WERI-Rb-1 (cell line): ENCODE measurements at regions not wholly inside any gene's neighbourhood (a gene's known extent, or its start where the extent isn't known, plus 50 kb on each side); places are given as distances from the start of the nearest gene placed in this dataset.
"Not testable (repeated sequence)": the region's sequence is repeated elsewhere in the genome, so short reads cannot be mapped to it uniquely, and the experiment has no call there.

Experiments used
- DNase-seq: peaks from one replicate; pipeline ENCODE4 v3.0.0-alpha.2; 2020
- H3K27ac ChIP-seq: fragments of 250-450 bp; sonication (Bioruptor Pico); 2 replicates; pipeline ENCODE4 v1.5.1; 2020; ENCODE audit warnings: mild to moderate bottlenecking, moderate library complexity
- H3K27me3 ChIP-seq: fragments of 250-450 bp; sonication (Bioruptor Pico); 2 replicates; pipeline ENCODE4 v1.5.1; 2021; ENCODE audit warnings: mild to moderate bottlenecking, low read depth, moderate library complexity; ENCODE audit not compliant: insufficient read depth, severe bottlenecking
- H3K36me3 ChIP-seq: fragments of 250-450 bp; sonication (Bioruptor Pico); 2 replicates; pipeline ENCODE4 v1.5.1; 2020; ENCODE audit warnings: mild to moderate bottlenecking, moderate library complexity
- H3K4me3 ChIP-seq: 2 replicates; pipeline ENCODE4 v1.5.1; 2011; ENCODE audit warnings: low read depth, mild to moderate bottlenecking, control low read depth, low read length
- H3K9me3 ChIP-seq: fragments of 250-450 bp; sonication (Bioruptor Pico); 2 replicates; pipeline ENCODE4 v1.5.1; 2021; ENCODE audit warnings: mild to moderate bottlenecking, moderate library complexity; ENCODE audit not compliant: severe bottlenecking
- CTCF ChIP-seq: IDR thresholded peaks from 2 replicates; pipeline ENCODE4 v1.5.1; 2011; ENCODE audit warnings: low read depth, mild to moderate bottlenecking, control low read depth, inconsistent platforms, low read length

GRCh38 chr20:43404878-43405277 is 52.8 kb upstream of the SRSF6 start:
- H3K36me3 ChIP-seq: no peaks in the 10 kb centered on the region
- TF ChIP-seq CTCF: peak; percentile 40; the same call in 1 of the 2 replicates
- H3K27ac ChIP-seq: no peak overlapping the region
- peaks cover 3% of the 10 kb centered on the region for H3K9me3 ChIP-seq
- peak; percentile 14 for DNase-seq
- H3K27me3 ChIP-seq: peaks cover 8% of the 10 kb centered on the region
- no peak overlapping the region for H3K4me3 ChIP-seq

GRCh38 chr20:43400882-43401281 is 56.8 kb upstream of the SRSF6 start:
- not testable (repeated sequence) for H3K27ac ChIP-seq, H3K9me3 ChIP-seq, H3K36me3 ChIP-seq, DNase-seq, H3K4me3 ChIP-seq
- peaks cover 14% of the 10 kb centered on the region for H3K27me3 ChIP-seq

- Histone ChIP-seq H3K4me3 (no peak overlapping the region), H3K36me3 (no peaks in the 10 kb centered on the region), H3K9me3 (no peaks in the 10 kb centered on the region), H3K27me3 (peaks cover 15% of the 10 kb centered on the region), H3K27ac (no peak overlapping the region)
- DNase-seq: no peak
- no peak for TF ChIP-seq CTCF
Measured at GRCh38 chr20:43398676-43399324, 58.9 kb upstream of the SRSF6 start.

- TF ChIP-seq CTCF: no peak
- no peak for DNase-seq
- Histone ChIP-seq H3K27ac (no peak overlapping the region), H3K36me3 (no peaks in the 10 kb centered on the region), H3K4me3 (no peak overlapping the region), H3K27me3 (peaks cover 15% of the 10 kb centered on the region), H3K9me3 (no peaks in the 10 kb centered on the region)
Measured at GRCh38 chr20:43397147-43397546, 60.5 kb upstream of the SRSF6 start.

GRCh38 chr20:43393052-43393451 is 64.6 kb upstream of the SRSF6 start:
- no peak for DNase-seq
- Histone ChIP-seq H3K4me3 (no peak overlapping the region), H3K9me3 (no peaks in the 10 kb centered on the region), H3K27me3 (peaks cover 16% of the 10 kb centered on the region), H3K27ac (no peak overlapping the region), H3K36me3 (no peaks in the 10 kb centered on the region)
- TF ChIP-seq CTCF: no peak

- no peak overlapping the region for H3K4me3 ChIP-seq
- no peak overlapping the region for H3K27ac ChIP-seq
- H3K36me3 ChIP-seq: no peaks in the 10 kb centered on the region
- no peaks in the 10 kb centered on the region for H3K9me3 ChIP-seq
- DNase-seq: no peak
- peaks cover 16% of the 10 kb centered on the region for H3K27me3 ChIP-seq
- TF ChIP-seq CTCF: no peak
Measured at GRCh38 chr20:43392561-43392960, 65.1 kb upstream of the SRSF6 start.
